Neuron (in vitro differentiated cells): ENCODE measurements at regions not wholly inside any gene's neighbourhood (a gene's known extent, or its start where the extent isn't known, plus 50 kb on each side); places are given as distances from the start of the nearest gene placed in this dataset.
A peak's percentile ranks its signal among the peaks of the same experiment; 100 is the strongest.
"Not testable (repeated sequence)": the region's sequence is repeated elsewhere in the genome, so short reads cannot be mapped to it uniquely, and the experiment has no call there.

Source experiments
- H2AFZ ChIP-seq: one replicate; pipeline ENCODE4 v1.6.1; 2013; ENCODE audit warnings: low read depth, mild to moderate bottlenecking, inconsistent platforms, low read length, moderate library complexity
- H3K27me3 ChIP-seq: one replicate; pipeline ENCODE4 v1.6.1; 2013; ENCODE audit warnings: low read length; ENCODE audit not compliant: insufficient read depth
- H3K36me3 ChIP-seq: one replicate; pipeline ENCODE4 v1.6.1; 2013; ENCODE audit warnings: low read length; ENCODE audit not compliant: insufficient read depth
- H3K4me1 ChIP-seq: one replicate; pipeline ENCODE4 v1.6.1; 2013; ENCODE audit warnings: low read length; ENCODE audit not compliant: insufficient read depth
- H3K4me3 ChIP-seq: 2 replicates; pipeline ENCODE4 v1.5.1; 2013; ENCODE audit warnings: mild to moderate bottlenecking, low read length, moderate library complexity
- H3K9me3 ChIP-seq: one replicate; pipeline ENCODE4 v1.6.1; 2013; ENCODE audit warnings: low read length

DNA sequence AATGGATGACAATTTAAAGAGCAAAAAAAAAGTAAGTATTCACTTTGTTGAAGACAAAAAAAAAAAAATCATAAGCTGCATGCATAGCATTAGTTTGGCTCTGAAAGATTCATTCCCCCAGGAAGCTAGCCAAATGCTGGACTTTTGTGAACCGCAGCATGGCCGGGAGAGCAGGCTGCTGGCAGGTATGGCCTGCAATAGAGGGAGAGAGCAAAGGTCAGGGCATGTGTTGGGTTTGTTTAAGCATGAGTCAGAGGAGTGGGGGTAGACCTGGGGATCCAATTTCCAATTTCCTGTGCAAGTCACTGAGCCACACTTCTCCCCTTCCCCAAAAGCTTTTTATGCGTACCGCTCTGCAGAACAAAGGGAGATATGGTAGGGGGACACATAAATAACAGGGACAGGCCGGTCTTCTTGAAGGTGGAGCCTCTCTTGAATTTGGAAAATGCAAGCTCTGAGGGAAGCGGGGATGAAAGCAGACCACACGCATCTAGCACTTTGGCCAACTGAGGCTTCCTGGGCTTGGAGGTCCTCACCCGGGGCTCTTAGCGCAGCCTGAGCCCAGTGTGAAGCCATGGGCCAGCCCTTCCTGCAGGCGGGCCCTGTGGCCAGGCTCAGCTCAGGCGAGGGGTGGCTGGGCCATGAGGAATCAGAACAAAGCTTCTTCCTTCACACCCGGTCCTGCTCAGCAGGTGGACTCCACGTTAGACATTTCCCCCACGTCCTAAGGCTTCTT lies 171.1 kb downstream of the TOMM20 start:
- no peaks in the 10 kb centered on the region for H3K27me3 ChIP-seq
- peaks cover 54% of the 10 kb centered on the region for H3K4me1 ChIP-seq
- no peaks in the 10 kb centered on the region for H3K9me3 ChIP-seq
- peak overlapping the region; percentile 20 for H3K4me3 ChIP-seq
- peak overlapping the region; percentile 43 for H2AFZ ChIP-seq
- H3K36me3 ChIP-seq, result no peaks in the 10 kb centered on the region

DNA sequence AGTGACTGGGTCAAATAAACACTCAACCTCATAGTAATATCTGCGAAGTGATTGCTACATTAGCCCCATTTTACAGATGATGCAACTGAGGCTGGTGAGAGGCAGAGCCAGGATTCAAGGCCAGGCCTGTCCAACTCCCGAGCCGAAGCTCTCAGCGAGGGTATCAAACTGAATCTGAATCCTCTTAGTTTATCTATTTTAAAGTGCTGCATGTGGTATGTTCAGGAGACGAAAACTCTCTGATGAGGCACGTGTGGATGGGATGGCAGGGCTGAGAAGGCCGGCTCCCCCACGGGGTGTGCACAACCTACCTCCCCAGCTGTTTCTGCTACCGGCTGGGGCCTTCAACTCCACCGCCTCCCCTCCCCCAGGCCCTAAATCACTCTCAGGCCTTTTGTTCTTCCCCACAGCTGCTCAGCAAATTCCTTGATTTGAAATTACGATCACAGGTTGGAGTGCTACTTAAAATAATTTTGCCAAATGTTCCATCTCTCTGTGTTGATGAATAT lies 171.8 kb downstream of the TOMM20 start:
- Histone ChIP-seq H3K4me3 (peak overlapping the region; percentile 20), H3K36me3 (no peaks in the 10 kb centered on the region), H2AFZ (peak overlapping the region; percentile 43), H3K9me3 (no peaks in the 10 kb centered on the region), H3K4me1 (peaks cover 53% of the 10 kb centered on the region), H3K27me3 (no peaks in the 10 kb centered on the region)

DNA sequence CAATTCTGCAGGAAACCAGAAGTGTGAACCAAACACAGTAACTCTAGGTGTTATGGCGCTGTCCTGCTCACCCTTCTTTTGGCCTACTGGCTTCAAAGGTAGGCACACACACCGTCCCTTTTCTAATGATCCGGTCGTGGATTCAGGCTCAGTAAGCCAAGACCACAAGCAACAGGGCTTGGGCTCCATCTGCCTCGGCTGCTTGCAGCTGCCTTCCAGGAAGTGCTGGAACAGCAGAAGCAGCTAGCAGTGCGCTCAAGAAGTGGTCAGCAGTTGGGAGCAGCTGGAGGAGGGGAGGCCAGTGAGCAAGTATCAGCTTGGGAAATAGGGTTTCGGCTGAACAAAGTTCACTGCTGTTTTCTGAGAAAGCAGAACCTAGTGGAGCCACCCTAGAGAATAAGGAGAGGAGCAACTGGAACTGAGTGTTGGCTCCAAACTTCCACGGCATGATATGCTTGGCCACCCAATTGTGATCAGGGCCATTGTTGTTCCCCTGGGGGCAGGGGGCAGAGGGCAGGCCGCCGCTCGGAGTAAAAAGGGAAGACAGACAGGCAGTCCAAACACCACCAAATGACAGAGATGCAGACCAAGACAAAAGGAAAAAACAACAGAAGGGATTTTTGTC lies 173.4 kb downstream of the TOMM20 start:
- no peak overlapping the region for H2AFZ ChIP-seq
- H3K4me1 ChIP-seq, result peaks cover 48% of the 10 kb centered on the region
- no peaks in the 10 kb centered on the region for H3K36me3 ChIP-seq
- H3K27me3 ChIP-seq, result no peaks in the 10 kb centered on the region
- H3K9me3 ChIP-seq, result no peaks in the 10 kb centered on the region
- H3K4me3 ChIP-seq, result no peak overlapping the region

DNA sequence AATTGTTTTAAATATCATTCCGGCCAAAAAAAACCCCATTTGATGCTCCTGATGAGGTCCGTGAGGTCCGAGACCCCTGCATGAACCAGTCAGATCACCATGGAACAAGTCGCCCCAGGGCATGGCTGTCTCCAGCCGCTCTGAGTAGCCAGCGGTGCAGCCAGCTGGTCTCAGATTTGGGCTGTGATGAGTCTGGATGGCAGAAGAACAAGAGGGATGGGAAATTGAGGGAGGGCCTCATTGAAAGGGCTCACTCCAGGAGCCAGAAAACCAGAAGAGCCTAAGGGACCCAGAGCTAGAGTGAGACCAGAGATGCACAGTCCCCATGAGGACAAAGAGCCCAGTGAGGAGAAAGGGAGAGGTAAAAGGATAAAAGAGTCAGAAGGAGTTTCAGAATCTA lies 174.0 kb downstream of the TOMM20 start:
- Histone ChIP-seq H2AFZ (no peak overlapping the region), H3K4me1 (peaks cover 48% of the 10 kb centered on the region)

DNA sequence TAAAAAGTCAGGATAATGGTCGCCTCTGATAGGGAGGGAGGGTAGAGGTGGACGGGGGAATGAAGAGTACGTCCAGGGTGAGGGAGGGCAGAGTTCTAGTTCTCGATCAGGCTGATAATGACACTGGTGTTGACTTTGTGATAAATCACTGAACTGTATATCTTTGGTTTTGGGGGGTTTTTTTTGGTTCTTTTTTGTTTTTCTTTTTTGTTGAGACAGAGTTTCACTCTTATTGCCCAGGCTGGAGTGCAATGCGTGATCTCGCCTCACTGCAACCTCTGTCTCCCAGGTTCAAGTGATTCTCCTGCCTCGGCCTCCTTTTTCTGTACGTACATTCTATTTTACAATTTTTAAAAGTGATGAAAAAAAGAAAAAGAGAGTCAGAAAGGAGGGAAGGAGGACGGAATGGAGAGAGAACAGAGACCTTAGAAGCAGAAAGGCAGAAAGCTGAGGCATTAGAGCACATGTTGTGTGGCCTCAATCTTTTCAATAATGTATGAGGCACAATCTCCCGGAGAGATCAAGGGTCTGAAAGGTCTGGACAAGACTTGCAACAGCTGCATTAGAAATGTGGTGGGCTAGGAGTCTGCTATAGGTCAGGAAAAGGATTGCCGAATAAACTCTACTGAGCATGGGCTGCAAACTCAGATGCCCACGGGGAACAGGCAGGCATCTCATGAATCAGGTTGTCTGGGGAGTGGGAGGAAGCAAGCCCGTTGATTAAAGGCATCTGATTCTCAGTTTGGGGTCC lies 174.8 kb downstream of the TOMM20 start:
- no peak overlapping the region for H3K4me3 ChIP-seq
- H3K27me3 ChIP-seq, result no peaks in the 10 kb centered on the region
- H2AFZ ChIP-seq, result no peak overlapping the region
- no peaks in the 10 kb centered on the region for H3K9me3 ChIP-seq
- H3K4me1 ChIP-seq, result peaks cover 48% of the 10 kb centered on the region
- no peaks in the 10 kb centered on the region for H3K36me3 ChIP-seq

More for the DNA sequence above, 174.0 kb downstream of the TOMM20 start:
- H3K27me3 ChIP-seq, result no peaks in the 10 kb centered on the region
- no peak overlapping the region for H3K4me3 ChIP-seq
- H3K9me3 ChIP-seq, result no peaks in the 10 kb centered on the region
- no peaks in the 10 kb centered on the region for H3K36me3 ChIP-seq

DNA sequence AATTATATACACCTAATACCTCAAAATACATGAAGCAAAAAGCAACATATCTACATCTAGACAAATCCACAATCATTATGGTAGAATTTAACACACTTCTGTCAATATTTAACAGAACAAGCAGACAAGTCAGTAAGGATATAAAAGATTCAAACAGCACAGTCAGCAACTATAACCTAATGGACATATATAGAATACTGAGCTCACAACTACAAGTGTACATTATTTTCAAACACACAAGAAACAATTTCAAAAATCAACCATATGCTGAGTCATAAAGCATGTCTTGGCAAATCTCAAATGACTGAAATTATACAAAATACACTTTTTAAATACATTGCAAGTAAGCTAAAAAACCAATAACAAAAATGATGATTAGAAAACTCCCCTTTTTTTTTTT lies 178.0 kb downstream of the TOMM20 start:
- H2AFZ ChIP-seq, result no peak overlapping the region
- no peaks in the 10 kb centered on the region for H3K27me3 ChIP-seq
- peaks cover 22% of the 10 kb centered on the region for H3K4me1 ChIP-seq
- H3K9me3 ChIP-seq, result no peaks in the 10 kb centered on the region
- no peaks in the 10 kb centered on the region for H3K36me3 ChIP-seq
- H3K4me3 ChIP-seq, result no peak overlapping the region

DNA sequence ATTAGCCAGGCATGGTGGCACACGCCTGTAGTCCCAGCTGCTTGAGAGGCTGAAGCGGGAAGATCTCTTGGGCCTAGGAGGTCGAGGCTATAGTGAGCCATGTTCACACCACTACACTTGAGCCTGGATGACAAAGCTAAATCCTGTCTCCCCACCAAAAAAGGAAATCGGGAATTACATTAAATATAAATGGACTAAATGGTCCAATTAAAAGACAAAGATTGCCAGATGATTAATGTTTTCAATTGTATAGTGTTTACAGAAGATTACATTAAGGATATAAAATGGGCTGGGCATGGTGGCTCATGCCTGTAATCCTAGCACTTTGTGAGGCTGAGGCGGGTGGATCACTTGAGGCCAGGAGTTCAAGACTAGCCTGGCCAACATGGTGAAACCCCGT lies 179.1 kb downstream of the TOMM20 start:
- not testable (repeated sequence) for H3K27me3 ChIP-seq, H2AFZ ChIP-seq, H3K4me3 ChIP-seq, H3K36me3 ChIP-seq, H3K9me3 ChIP-seq
- peaks cover 11% of the 10 kb centered on the region for H3K4me1 ChIP-seq

DNA sequence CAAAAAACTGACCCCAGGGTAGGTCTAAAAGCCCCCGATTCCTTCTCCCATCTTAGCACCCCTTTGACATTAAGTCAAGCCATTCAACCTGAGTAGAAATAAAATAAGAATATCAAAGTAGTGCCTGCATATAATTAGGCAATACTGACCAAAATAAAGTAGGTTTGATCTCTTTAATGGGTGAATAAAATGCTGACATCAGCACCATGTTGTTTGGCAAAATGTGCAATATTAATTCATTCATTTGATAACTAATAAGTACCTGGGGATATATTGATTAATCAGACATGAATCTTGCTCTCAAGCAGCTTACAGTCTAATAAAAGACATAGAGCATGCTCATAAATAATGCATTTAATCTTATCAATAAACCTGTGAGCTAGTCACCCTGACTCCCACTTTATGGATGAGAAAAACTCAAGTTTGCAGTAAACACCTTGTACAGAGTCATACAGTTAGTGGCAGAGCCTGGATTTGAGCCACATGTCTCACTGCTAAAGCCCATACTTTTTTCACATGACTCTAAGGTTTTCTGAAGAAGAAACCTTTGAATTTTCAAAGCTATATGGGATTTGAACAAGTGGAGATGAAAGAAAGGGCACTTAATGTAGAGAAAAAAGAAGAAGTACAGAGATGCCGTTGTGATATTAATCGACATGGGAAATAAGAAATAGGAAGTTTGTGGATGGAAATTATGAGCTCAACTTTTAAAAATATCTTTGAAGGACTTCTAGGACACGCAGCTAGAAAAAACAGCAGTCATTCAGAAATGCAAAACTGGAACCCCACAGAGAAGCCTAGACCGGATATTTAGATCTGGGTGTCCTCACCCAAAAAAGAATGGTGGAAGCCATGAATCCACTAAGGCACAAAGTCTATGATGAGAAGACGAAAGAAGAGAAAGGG lies 183.9 kb downstream of the TOMM20 start:
- Histone ChIP-seq H3K4me1 (no peaks in the 10 kb centered on the region), H3K4me3 (no peak overlapping the region), H2AFZ (no peak overlapping the region), H3K36me3 (no peaks in the 10 kb centered on the region), H3K27me3 (no peaks in the 10 kb centered on the region), H3K9me3 (no peaks in the 10 kb centered on the region)

DNA sequence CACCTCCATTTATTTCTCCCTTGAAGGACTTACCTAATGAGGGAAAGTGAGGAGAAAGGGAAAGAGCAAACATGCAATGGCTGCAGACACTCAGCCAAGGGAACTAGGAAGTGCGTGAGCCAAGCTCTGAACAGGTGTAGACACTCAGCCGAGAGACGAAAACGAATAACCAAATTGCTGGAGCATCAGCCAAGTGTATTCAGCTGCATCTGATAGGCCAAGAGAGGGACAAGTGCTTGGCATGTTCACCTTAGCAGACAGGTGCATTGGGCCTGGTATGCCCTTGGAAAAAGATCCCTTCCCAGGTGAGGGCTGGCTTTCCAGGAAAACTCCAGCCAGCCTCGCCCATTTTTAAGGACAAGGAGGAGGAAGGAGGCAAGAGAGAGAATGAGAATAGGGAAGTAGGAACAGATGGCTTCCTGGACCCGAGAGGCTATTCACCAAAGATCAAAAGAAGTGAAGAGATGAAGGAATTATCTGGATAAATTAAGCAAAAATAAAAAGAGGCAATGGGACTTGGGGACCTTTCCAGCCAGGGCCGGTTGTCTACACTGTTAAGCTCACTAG lies 184.7 kb downstream of the TOMM20 start:
- Histone ChIP-seq H3K4me3 (no peak overlapping the region), H3K36me3 (no peaks in the 10 kb centered on the region), H3K9me3 (no peaks in the 10 kb centered on the region), H3K4me1 (no peaks in the 10 kb centered on the region), H3K27me3 (no peaks in the 10 kb centered on the region), H2AFZ (no peak overlapping the region)

DNA sequence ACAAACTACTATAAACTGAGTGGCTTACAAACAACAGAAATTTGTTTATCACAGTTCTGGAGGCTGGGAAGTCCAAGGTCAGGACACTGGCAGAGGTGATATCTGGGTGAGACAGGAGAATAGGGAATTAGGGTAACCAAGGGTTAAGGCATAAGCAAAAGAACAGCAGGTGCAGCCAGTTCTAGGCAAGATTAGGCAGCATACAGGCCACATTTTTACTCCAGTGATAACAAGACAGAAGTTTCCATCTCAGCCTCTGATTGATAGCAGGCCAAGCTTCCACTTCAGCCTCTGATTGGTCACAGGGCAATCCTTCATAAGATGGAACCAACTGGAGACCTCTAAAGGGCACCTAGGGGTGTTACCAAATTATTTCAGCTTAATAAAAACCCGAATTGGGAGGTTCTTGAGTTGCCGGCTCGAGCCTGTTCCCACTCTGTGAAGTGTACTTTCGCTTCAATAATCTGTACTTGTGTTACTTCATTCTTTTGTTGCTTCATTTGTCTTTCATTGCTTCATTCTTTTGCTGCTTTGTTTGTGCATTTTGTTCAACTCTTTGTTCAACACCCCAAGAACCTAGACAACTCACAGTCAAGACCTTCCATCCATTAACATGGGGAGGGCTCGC lies 185.6 kb downstream of the TOMM20 start:
- Histone ChIP-seq H2AFZ (no peak overlapping the region), H3K36me3 (no peaks in the 10 kb centered on the region), H3K4me1 (no peaks in the 10 kb centered on the region), H3K9me3 (no peaks in the 10 kb centered on the region), H3K4me3 (no peak overlapping the region), H3K27me3 (no peaks in the 10 kb centered on the region)

DNA sequence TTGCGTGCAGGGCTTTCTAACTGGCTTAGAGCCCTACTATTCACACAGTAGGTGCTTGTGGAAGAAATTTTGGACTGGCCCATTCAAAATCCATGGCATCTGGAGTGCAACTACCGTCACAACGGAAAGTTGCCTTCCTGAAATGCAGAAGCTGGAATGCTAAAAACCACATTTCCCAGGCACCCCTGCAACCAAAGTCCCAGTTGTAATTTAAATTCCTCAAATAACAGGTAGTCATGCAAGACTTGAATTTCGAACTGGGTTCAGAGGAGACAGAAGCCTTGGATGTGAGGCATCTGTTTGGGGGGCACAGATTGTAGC lies 186.7 kb downstream of the TOMM20 start:
- H3K27me3 ChIP-seq, result no peaks in the 10 kb centered on the region
- no peaks in the 10 kb centered on the region for H3K9me3 ChIP-seq
- no peak overlapping the region for H2AFZ ChIP-seq
- no peaks in the 10 kb centered on the region for H3K4me1 ChIP-seq
- H3K36me3 ChIP-seq, result no peaks in the 10 kb centered on the region
- no peak overlapping the region for H3K4me3 ChIP-seq

DNA sequence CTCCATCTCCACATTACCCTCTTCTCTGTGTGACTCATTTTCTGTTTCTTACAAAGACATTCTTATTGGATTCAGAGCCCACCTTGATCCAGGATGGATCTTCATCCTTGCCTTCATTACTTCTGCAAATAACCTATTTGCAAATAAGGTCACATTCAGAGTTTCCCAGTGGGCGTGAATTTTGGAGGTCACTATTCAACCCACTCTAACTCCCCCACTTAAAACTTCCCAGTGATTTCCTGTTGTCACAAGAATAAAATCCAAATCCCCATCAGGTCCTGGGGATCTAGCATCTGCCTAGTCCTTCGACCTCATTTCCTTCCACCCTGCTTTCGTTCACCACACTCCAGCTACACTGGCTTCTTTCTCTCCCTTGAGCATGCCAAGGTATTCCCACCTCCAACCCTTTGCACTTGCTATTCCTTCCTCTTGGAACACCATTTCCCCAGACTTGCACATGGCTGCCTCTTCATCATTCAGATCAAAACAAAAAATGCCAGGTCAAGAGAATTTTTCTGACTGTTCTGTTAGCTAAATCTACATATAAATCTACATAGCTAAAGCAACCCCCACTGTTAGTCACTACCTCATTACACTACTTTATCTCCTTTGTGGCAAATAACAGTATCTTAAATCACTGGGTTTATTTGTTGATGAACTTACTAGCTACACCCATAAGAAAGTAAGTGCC lies 187.2 kb downstream of the TOMM20 start:
- H3K9me3 ChIP-seq, result no peaks in the 10 kb centered on the region
- no peak overlapping the region for H3K4me3 ChIP-seq
- no peaks in the 10 kb centered on the region for H3K36me3 ChIP-seq
- no peak overlapping the region for H2AFZ ChIP-seq
- H3K27me3 ChIP-seq, result no peaks in the 10 kb centered on the region
- no peaks in the 10 kb centered on the region for H3K4me1 ChIP-seq
